ENCODE measurements at regions not wholly inside any gene's neighbourhood (a gene's known extent, or its start where the extent isn't known, plus 50 kb on each side); places are given as distances from the start of the nearest gene placed in this dataset.

GRCh38 chr4:111855308-111855707, 289.9 kb upstream of the FAM241A start:
- DNase-seq (ENCODE audit: low read depth in 2 of 2) = no peak

GRCh38 chr4:111864066-111864465, 281.2 kb upstream of the FAM241A start:
- DNase-seq (ENCODE audit: low read depth in 2 of 2) = no peak

- no peak for DNase-seq (ENCODE audit: low read depth in 2 of 2)
Observed at GRCh38 chr4:111869339-111869738, 275.9 kb upstream of the FAM241A start.

- no peak for DNase-seq (ENCODE audit: low read depth in 2 of 2)
Observed at GRCh38 chr4:111871802-111872201, 273.5 kb upstream of the FAM241A start.

- no peak for DNase-seq (ENCODE audit: low read depth in 2 of 2)
Observed at GRCh38 chr4:111873801-111874200, 271.5 kb upstream of the FAM241A start.

- DNase-seq (ENCODE audit: low read depth in 2 of 2) = no peak
Observed at GRCh38 chr4:111879539-111879938, 265.7 kb upstream of the FAM241A start.

- no peak for DNase-seq (ENCODE audit: low read depth in 2 of 2)
Observed at GRCh38 chr4:111880116-111880515, 265.1 kb upstream of the FAM241A start.

- no peak for DNase-seq (ENCODE audit: low read depth in 2 of 2)
Observed at GRCh38 chr4:111883557-111883999, 261.7 kb upstream of the FAM241A start.

GRCh38 chr4:111890412-111890811, 254.8 kb upstream of the FAM241A start:
- no peak for DNase-seq (ENCODE audit: low read depth in 2 of 2)

- no peak for DNase-seq (ENCODE audit: low read depth in 2 of 2)
Observed at GRCh38 chr4:111905511-111905910, 239.7 kb upstream of the FAM241A start.

GRCh38 chr4:111919639-111920038, 225.6 kb upstream of the FAM241A start:
- no peak for DNase-seq (ENCODE audit: low read depth in 2 of 2)

GRCh38 chr4:111921714-111922113, 223.5 kb upstream of the FAM241A start:
- DNase-seq (ENCODE audit: low read depth in 2 of 2) = no peak

- DNase-seq (ENCODE audit: low read depth in 2 of 2) = no peak
Observed at GRCh38 chr4:111923786-111924185, 221.5 kb upstream of the FAM241A start.

- no peak for DNase-seq (ENCODE audit: low read depth in 2 of 2)
Observed at GRCh38 chr4:111924696-111925095, 220.6 kb upstream of the FAM241A start.

GRCh38 chr4:111930659-111931058, 214.6 kb upstream of the FAM241A start:
- DNase-seq (ENCODE audit: low read depth in 2 of 2) = no peak

- DNase-seq (ENCODE audit: low read depth in 2 of 2) = no peak
Observed at GRCh38 chr4:111933703-111934102, 211.6 kb upstream of the FAM241A start.

GRCh38 chr4:111934314-111934713, 210.9 kb upstream of the FAM241A start:
- no peak for DNase-seq (ENCODE audit: low read depth in 2 of 2)

- no peak for DNase-seq (ENCODE audit: low read depth in 2 of 2)
Observed at GRCh38 chr4:111937368-111937767, 207.9 kb upstream of the FAM241A start.

GRCh38 chr4:111941957-111942356, 203.3 kb upstream of the FAM241A start:
- DNase-seq (ENCODE audit: low read depth in 2 of 2) = no peak

- no peak for DNase-seq (ENCODE audit: low read depth in 2 of 2)
Observed at GRCh38 chr4:111943796-111944203, 201.5 kb upstream of the FAM241A start.

- no peak for DNase-seq (ENCODE audit: low read depth in 2 of 2)
Observed at GRCh38 chr4:111945014-111945413, 200.2 kb upstream of the FAM241A start.

- DNase-seq (ENCODE audit: low read depth in 2 of 2) = no peak
Observed at GRCh38 chr4:111946800-111947199, 198.5 kb upstream of the FAM241A start.

- no peak for DNase-seq (ENCODE audit: low read depth in 2 of 2)
Observed at GRCh38 chr4:111952688-111953087, 192.6 kb upstream of the FAM241A start.

GRCh38 chr4:111954550-111954949, 190.7 kb upstream of the FAM241A start:
- DNase-seq (ENCODE audit: low read depth in 2 of 2) = no peak

GRCh38 chr4:111955001-111955400, 190.3 kb upstream of the FAM241A start:
- DNase-seq (ENCODE audit: low read depth in 2 of 2) = no peak
